Type B pancreatic cell (in vitro differentiated cells): ENCODE measurements at regions not wholly inside any gene's neighbourhood (a gene's known extent, or its start where the extent isn't known, plus 50 kb on each side); places are given as distances from the start of the nearest gene placed in this dataset.

ENCODE experiments used
- DNase-seq: peaks from one replicate; pipeline ENCODE4 v3.0.0; 2021; ENCODE audit warnings: mixed read lengths; ENCODE audit not compliant: unreplicated experiment; ENCODE audit errors: extremely low spot score
- H3K27ac Mint-ChIP-seq: 2 replicates; pipeline ENCODE4 v1.8.0; 2021; ENCODE audit warnings: mild to moderate bottlenecking, mixed read lengths
- H3K27me3 Mint-ChIP-seq: 2 replicates; pipeline ENCODE4 v1.8.0; 2021; ENCODE audit warnings: mixed read lengths
- H3K36me3 Mint-ChIP-seq: 2 replicates; pipeline ENCODE4 v1.8.0; 2021; ENCODE audit warnings: mixed read lengths
- H3K4me1 Mint-ChIP-seq: one replicate; pipeline ENCODE4 v1.8.0; 2021; ENCODE audit warnings: mixed read lengths; ENCODE audit not compliant: unreplicated experiment
- H3K4me3 Mint-ChIP-seq: 2 replicates; pipeline ENCODE4 v1.8.0; 2021; ENCODE audit warnings: mild to moderate bottlenecking, mixed read lengths
- H3K9me3 Mint-ChIP-seq: 2 replicates; pipeline ENCODE4 v1.8.0; 2021; ENCODE audit warnings: mixed read lengths
- CTCF ChIP-seq: fragments of 200-600 bp; sonication (generic); conservative IDR thresholded peaks from 2 replicates; pipeline ENCODE4 v1.5.0; 2021; ENCODE audit warnings: antibody characterized with exemption, mild to moderate bottlenecking

- no peaks in the 10 kb centered on the region for H3K27me3 Mint-ChIP-seq
- H3K4me3 Mint-ChIP-seq: no peak overlapping the region
- no peak for TF ChIP-seq CTCF
- peaks cover 16% of the 10 kb centered on the region for H3K9me3 Mint-ChIP-seq
- H3K27ac Mint-ChIP-seq: no peak overlapping the region
- peaks cover 9% of the 10 kb centered on the region for H3K4me1 Mint-ChIP-seq
- H3K36me3 Mint-ChIP-seq: no peaks in the 10 kb centered on the region
- no peak for DNase-seq
Measured at GRCh38 chr2:4369826-4370419, 666.5 kb downstream of the DCDC2C start.

- DNase-seq: no peak
- Mint-ChIP-seq H3K36me3 (no peaks in the 10 kb centered on the region), H3K4me1 (peaks cover 9% of the 10 kb centered on the region), H3K9me3 (peaks cover 16% of the 10 kb centered on the region), H3K27ac (no peak overlapping the region), H3K4me3 (no peak overlapping the region), H3K27me3 (no peaks in the 10 kb centered on the region)
- TF ChIP-seq CTCF: no peak
Measured at GRCh38 chr2:4370422-4371090, 667.2 kb downstream of the DCDC2C start.

- DNase-seq: no peak
- H3K27me3 Mint-ChIP-seq: no peaks in the 10 kb centered on the region
- H3K4me1 Mint-ChIP-seq: no peaks in the 10 kb centered on the region
Measured at GRCh38 chr2:4381049-4381448, 677.7 kb downstream of the DCDC2C start.

GRCh38 chr2:4381773-4382172, 678.4 kb downstream of the DCDC2C start:
- Mint-ChIP-seq H3K36me3 (no peaks in the 10 kb centered on the region), H3K9me3 (peaks cover 4% of the 10 kb centered on the region), H3K4me1 (no peaks in the 10 kb centered on the region), H3K4me3 (no peak overlapping the region), H3K27me3 (no peaks in the 10 kb centered on the region), H3K27ac (no peak overlapping the region)
- no peak for DNase-seq
- no peak for TF ChIP-seq CTCF

More at GRCh38 chr2:4381049-4381448, 677.7 kb downstream of the DCDC2C start:
- H3K27ac Mint-ChIP-seq: no peak overlapping the region
- no peak overlapping the region for H3K4me3 Mint-ChIP-seq
- no peak for TF ChIP-seq CTCF
- H3K36me3 Mint-ChIP-seq: no peaks in the 10 kb centered on the region
- peaks cover 4% of the 10 kb centered on the region for H3K9me3 Mint-ChIP-seq

- Mint-ChIP-seq H3K27ac (no peak overlapping the region), H3K36me3 (no peaks in the 10 kb centered on the region), H3K9me3 (peaks cover 13% of the 10 kb centered on the region), H3K4me3 (no peak overlapping the region), H3K4me1 (no peaks in the 10 kb centered on the region), H3K27me3 (no peaks in the 10 kb centered on the region)
- no peak for DNase-seq
- TF ChIP-seq CTCF: no peak
Measured at GRCh38 chr2:4391013-4391412, 687.6 kb downstream of the DCDC2C start.
